ENCODE measurements at regions not wholly inside any gene's neighbourhood (a gene's known extent, or its start where the extent isn't known, plus 50 kb on each side); places are given as distances from the start of the nearest gene placed in this dataset.

DNA sequence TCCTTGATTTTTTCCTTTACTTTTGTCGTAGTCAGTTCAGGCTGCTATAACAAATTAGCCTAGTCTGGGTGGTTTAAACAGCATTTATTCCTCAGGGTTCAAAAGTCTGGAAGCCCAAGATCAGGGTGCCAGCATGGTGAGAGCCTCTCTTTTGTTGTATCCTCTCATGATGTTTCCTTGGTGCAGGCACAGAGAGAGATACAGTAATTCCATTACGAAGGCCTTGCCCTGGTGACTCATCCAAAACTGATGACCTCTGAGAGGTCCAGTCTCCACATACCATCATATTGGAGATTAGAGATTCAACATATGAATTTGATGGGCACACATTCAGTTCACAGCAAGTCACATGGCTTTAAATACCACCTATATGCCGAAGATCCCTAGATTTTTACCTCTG is 253.8 kb downstream of the CYRIA start:
- no peak for DNase-seq (ENCODE audit: low read depth)

DNA sequence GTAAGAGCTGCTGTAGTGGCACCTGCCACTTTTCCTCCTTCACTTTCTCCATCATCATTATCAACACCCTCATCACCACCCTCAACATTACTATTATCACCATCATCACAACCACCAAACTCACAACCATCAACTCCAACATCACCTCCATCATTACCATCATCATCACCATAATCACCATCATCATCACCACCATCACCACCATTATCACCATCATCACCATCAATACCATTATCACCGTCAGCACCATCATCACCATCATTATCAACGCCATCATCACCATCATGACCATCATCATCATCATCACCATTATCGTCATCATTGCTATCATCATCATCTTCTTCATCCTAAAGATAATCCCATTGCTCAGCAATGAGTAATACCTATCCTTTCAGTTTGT is 255.8 kb downstream of the CYRIA start:
- no peak for DNase-seq (ENCODE audit: low read depth)

- no peak for DNase-seq (ENCODE audit: low read depth)
These were observed 256.6 kb downstream of the CYRIA start for GRCh38 chr2:16409006-16409390.

DNA sequence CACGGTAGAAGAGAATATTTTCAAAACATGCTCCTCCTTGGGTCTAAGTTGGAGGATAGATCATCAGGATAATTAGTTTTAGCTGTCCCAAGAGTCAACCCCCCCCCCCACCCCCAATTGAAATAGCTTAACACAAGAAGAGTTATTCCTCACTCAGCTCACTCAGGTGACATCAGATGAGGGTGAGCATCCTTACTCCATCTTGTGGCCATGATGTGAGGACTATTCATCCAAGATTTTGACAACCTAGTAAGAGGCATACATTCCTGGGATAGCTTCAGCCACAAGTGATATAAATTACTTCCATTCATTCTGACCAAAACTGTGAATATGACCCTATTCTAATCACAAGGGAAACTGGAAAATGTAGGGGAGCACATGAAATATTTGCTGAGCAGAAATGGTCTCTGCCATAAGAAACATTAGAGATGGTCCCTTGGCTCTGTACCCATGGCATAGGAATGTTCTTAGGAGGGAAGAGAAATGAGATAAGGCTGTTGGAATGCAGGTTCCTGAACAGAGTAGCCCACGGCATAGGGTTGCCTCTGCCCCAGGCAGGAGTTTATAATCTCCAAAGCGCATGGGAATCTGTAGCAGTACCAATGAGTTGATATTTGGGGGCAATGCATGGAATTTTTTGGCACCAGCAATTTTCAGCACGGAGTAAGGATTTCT is 257.2 kb downstream of the CYRIA start:
- DNase-seq (ENCODE audit: low read depth), result no peak

- no peak for DNase-seq (ENCODE audit: low read depth)
These were observed 258.3 kb downstream of the CYRIA start for GRCh38 chr2:16407358-16407757.

DNA sequence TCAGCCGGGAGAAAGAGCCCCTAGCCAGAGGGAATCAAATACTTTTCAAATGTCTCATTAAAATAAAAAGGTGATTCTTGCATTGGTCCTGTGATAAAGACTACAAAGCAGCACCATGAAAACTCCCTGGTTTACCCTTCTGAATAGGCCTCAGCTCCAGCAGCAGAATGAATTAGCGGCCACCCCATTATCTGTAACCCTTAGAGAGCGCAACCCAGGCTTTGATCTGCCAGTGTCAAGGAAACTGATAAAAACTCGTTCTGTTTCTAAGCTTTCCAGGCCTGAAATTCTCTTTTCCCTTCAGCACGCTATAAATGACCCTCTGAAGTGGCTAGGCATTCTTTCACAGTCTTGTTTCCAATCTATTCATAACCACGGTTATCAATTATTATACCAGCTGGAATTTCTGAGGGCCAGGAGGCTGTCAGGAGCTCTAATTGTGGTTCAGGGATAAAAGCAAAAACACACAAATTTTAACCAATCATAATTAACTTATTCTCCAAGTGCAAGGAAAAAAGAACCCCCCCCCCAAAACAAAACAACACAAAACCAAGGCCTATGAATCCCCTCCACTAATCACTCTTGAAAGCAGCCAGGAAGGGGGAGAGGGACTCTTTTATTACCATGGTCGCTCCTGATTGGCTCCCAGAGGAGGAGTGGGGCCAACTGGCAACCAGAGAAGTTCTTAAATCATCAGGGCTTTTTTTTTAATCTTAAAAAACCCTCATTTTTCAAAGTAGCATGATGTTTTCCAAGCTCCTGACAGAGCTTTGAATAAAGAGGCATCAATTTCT is 258.9 kb downstream of the CYRIA start:
- DNase-seq (ENCODE audit: low read depth), result no peak

DNA sequence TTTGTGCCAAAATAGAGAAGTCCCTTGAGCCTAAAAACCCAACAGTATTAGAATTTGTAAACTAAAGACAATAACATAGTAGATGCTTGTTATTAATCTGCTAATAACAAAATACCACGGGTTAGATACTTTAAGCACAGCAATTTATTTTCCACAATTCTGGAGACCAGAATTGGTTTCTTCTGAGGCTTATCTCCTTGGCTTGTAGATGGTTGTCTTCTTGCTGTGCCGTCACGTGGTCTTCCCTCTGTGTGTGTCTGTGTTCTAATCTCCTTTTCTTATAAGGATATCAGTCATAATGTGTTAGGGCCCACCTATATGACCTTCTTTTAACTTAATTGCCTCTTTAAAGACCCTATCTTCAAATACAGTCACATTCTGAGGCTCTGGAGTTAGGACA is 260.1 kb downstream of the CYRIA start:
- no peak for DNase-seq (ENCODE audit: low read depth)

GRCh38 chr2:16404551-16405300 is 260.9 kb downstream of the CYRIA start:
- no peak for DNase-seq (ENCODE audit: low read depth)

DNA sequence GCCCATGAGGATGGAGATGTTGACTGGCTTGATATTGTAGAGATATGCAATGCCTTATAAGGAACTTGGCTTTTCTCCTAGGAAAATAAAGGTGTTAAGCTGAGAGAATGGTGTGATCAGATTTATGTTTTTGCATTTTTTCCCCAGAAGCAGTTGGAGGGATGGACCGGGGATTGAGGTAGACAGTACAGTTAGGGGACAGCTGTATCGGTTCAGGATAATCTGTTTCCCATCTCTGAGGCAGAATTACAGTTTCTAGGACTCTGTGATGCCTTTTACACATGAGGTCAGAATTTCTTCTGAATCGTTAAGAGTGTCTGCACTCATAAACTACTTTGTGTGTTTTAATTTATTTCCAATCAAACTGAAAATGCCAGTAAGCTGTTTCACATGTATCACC is 261.5 kb downstream of the CYRIA start:
- no peak for DNase-seq (ENCODE audit: low read depth)

DNA sequence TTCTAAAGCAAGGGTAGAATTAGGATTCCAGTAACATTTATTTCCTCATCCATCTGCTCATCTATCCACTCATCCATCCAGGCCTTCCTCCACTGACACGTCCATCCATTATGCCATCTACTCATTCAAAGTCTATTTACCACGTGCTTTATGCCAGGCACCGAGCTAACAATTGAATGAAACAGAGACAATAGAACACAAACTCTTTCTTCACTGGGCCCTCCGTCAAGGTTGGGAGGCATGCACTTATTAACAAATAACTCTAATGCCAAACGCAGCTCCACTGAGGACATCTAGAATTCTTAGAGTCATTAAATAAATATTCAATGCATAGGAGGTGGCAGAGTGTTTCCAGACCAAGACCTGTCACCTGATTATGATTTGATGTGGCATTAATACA is 262.7 kb downstream of the CYRIA start:
- no peak for DNase-seq (ENCODE audit: low read depth)

GRCh38 chr2:16401761-16402300 is 263.8 kb downstream of the CYRIA start:
- DNase-seq (ENCODE audit: low read depth), result no peak

DNA sequence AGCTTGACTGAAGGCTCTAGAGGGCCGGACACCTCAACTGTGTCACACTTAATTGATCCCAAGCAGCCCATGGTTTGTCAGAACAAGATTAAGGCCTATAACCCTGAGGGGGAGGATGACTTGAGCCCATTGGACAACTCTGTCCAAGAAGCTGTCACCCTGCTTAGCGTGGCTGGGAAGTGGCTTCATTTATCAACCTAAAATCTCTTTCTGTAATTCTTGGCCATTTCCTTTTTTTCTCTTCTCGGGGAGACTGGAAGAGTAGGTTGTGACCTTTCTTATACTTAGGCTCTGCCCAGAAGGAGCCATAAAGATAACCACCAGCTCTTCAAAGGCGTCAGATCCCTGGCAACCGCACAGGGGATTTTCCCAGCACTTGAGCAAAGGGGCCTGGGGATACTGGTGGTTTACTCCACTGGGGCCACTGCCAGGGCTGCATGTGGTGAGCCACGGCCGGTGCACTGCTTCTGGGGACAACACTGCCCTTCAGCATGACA is 265.5 kb downstream of the CYRIA start:
- DNase-seq (ENCODE audit: low read depth), result no peak

- no peak for DNase-seq (ENCODE audit: low read depth)
These were observed 267.1 kb downstream of the CYRIA start for GRCh38 chr2:16398486-16399043.

DNA sequence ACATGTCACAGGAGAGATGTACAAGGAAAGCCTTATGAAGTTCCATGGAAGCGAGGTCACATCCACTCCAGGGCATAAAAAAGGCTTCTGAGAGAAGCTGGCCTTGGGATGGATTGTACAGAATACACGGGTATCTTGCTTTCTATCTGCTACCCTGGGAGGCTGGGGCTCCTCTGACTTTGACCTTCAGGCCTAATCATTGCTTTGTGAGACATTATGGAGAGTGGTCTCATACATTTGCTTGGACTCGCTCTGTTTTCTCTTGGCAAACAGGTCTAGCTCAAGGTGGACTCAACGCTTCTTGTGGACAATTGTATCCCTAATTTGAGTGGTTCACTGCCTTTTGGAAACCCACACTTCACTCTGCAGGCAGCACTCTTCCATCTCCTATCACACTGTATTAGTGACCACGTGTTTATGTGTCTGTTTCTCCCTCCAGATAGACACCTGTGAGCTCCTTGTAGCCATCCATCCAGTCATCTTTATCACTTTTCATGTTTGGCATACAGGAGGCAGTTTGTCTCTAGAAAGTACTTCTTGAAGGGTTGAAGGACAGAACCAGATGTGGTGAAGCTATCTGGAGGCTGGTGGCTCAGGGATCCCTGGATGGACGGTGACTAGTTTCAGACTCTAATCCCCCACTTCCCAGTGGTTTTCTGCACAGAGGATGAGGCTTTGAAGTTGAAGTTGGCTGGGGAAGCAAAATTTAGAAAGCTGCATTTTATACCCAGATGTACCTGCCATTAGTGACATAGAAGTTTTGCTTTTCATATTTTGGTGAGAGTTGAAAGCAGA is 267.8 kb downstream of the CYRIA start:
- DNase-seq (ENCODE audit: low read depth), result no peak

DNA sequence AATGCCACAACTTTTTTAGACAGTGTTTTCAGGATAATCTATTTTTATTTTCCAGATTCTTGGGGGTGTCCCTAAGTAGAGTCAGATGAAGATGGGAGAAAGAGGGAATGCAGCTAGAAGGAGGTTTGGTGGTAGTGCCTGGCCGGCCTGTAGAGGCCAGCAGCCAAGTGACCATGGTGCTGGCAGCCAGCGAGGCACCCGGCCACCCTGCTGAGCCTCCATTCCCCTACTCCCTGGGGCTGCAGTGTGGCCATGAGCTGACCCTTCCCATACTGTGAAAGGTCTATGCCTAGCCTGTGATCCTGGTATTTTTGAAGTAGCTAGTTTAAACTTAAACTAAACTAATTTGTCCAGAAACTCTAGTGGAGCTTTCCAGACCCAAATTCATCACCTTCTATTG is 268.6 kb downstream of the CYRIA start:
- no peak for DNase-seq (ENCODE audit: low read depth)

DNA sequence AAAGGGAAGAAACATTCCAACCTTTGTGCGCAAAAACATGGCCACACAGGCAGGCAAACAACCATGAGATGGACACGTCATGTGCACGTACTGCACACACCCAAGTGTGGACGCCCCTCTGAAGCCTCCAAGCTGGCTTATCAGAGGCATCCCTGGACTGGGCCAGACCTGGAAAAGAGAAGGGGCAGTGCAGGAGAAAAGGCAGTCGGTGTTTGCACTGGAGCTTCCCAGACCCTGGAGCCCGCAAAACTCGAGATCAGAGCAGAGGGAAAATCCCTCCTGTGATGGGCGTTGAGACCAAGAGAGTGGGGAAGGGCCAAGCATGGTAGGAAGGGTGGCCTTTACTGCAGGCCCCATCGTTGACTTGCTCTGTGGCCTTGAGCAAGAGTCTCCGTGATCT is 269.5 kb downstream of the CYRIA start:
- no peak for DNase-seq (ENCODE audit: low read depth)

- no peak for DNase-seq (ENCODE audit: low read depth)
These were observed 270.0 kb downstream of the CYRIA start for GRCh38 chr2:16395601-16396000.

DNA sequence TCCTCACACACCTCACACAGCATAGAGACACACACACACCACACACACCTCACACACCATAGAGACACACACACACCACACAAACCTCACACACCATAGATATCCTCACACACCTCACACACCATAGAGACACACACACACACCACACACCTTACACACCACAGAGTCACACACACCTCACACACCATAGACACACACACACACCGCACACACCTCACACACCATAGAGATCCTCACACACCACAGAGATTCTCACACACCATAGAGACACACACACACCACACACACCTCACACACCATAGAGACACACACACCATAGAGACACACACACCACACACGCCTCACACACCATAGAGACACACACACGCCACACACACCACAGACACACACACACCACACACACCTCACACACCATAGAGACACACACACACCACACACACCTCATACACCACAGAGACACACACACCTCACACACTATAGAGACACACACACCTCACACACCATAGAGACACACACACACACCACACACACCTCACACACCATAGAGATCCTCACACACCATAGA is 270.6 kb downstream of the CYRIA start:
- DNase-seq (ENCODE audit: low read depth), result no peak

DNA sequence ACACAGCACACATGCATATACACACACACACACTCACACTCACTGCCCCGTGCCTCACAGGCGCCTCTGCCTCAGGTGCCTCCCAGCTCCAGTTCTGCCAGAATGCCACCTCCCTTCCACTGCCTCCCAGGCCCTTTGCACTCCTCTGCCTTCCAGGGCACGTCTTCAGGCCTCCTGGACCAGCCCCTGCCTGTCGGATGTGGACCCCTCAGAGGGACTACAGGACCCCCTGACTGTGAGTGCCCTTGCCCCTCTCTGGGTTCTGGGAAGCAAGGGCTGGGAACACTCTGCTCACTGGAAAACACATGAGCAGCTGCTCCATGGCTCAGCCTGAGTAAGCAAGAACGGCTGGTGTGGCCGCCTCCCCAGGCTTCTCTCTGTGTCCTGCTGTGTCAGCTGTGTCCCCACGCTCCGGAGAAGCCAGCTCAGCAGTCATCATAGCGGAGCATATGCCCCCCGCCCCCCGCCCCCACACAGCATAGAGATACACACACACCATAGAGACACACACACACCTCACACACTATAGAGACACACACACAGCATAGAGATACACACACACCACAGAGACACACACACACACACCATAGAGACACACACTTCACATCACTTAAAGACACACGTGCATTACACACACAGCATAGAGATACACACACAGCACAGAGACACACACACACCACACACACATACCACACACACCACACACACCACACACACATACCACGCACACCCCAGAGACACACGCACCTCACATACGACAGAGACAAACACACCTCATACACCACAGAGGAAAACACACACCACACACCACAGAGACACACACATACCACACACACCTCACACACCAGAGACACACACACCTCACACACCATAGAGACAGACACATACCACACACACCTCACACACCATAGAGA is 271.3 kb downstream of the CYRIA start:
- DNase-seq (ENCODE audit: low read depth), result no peak

- no peak for DNase-seq (ENCODE audit: low read depth)
These were observed 272.0 kb downstream of the CYRIA start for GRCh38 chr2:16393500-16394071.

Data from stimulated activated CD4-positive, alpha-beta T cell treated with anti-CD3 and anti-CD28 coated beads, Interleukin-2, amount 100 ng/mL, for 4 hours (primary cell).